HepG2 (cell line): ENCODE measurements at regions not wholly inside any gene's neighbourhood (a gene's known extent, or its start where the extent isn't known, plus 50 kb on each side); places are given as distances from the start of the nearest gene placed in this dataset.

Experiments
- EP300 ChIP-seq, 3 experiments: sonication (generic) in 1 of 3; formaldehyde crosslinking in 1 of 3; IDR thresholded peaks; 2 replicates each; pipeline versions ENCODE4 v1.5.1 to v1.6.1; 2011 to 2020; ENCODE audit warnings: low read depth in 2 of 3, low read length in 2 of 3, borderline replicate concordance in 1 of 3, improper control_type of control experiment in 1 of 3, mild to moderate bottlenecking in 1 of 3, missing genetic modification reagents in 1 of 3, moderate library complexity in 1 of 3
- ETV6 ChIP-seq: sonication (generic); formaldehyde crosslinking; conservative IDR thresholded peaks from 2 replicates; pipeline ENCODE4 v1.4.0; 2020; ENCODE audit warnings: missing genetic modification reagents
- HNF4A ChIP-seq: sonication (generic); formaldehyde crosslinking; IDR thresholded peaks from 2 replicates; pipeline ENCODE4 v1.4.0; 2020; ENCODE audit warnings: missing genetic modification reagents
- JUND ChIP-seq: sonication (generic); formaldehyde crosslinking; IDR thresholded peaks from 2 replicates; pipeline ENCODE4 v1.8.0; 2022; ENCODE audit warnings: mild to moderate bottlenecking, missing genetic modification reagents
- NFYB ChIP-seq: sonication (generic); formaldehyde crosslinking; IDR thresholded peaks from 2 replicates; pipeline ENCODE4 v1.4.0; 2020; ENCODE audit warnings: missing genetic modification reagents
- POLR2AphosphoS5 ChIP-seq: IDR thresholded peaks from 2 replicates; pipeline ENCODE4 v1.6.1; 2012; ENCODE audit warnings: low read depth, low read length
- RFX5 ChIP-seq: IDR thresholded peaks from 2 replicates; pipeline ENCODE4 v1.6.1; 2011; ENCODE audit warnings: low read depth, low read length, improper control_type of control experiment
- SMAD3 ChIP-seq: sonication (generic); formaldehyde crosslinking; IDR thresholded peaks from 2 replicates; pipeline ENCODE4 v1.4.0; 2020; ENCODE audit warnings: missing genetic modification reagents
- TCF7L2 ChIP-seq: IDR thresholded peaks from 2 replicates; pipeline ENCODE4 v1.6.1; 2011; ENCODE audit warnings: mild to moderate bottlenecking, low read depth, low read length, moderate library complexity
- ZNF224 ChIP-seq: sonication (generic); formaldehyde crosslinking; IDR thresholded peaks from 2 replicates; pipeline ENCODE4 v1.5.0; 2020; ENCODE audit warnings: mild to moderate bottlenecking, missing genetic modification reagents
- ZNF768 ChIP-seq: sonication (generic); formaldehyde crosslinking; IDR thresholded peaks from 2 replicates; pipeline ENCODE4 v1.4.0; 2020; ENCODE audit warnings: missing genetic modification reagents
- TF ChIP-seq, protein P1 (sequence below): sonication (generic); formaldehyde crosslinking; IDR thresholded peaks from 2 replicates; pipeline ENCODE4 v1.5.0; 2020; ENCODE audit warnings: mild to moderate bottlenecking, missing genetic modification reagents, moderate library complexity
- TF ChIP-seq, protein P2 (sequence below): sonication (generic); formaldehyde crosslinking; IDR thresholded peaks from 2 replicates; pipeline ENCODE4 v1.4.0; 2020; ENCODE audit warnings: mild to moderate bottlenecking, missing genetic modification reagents

DNA sequence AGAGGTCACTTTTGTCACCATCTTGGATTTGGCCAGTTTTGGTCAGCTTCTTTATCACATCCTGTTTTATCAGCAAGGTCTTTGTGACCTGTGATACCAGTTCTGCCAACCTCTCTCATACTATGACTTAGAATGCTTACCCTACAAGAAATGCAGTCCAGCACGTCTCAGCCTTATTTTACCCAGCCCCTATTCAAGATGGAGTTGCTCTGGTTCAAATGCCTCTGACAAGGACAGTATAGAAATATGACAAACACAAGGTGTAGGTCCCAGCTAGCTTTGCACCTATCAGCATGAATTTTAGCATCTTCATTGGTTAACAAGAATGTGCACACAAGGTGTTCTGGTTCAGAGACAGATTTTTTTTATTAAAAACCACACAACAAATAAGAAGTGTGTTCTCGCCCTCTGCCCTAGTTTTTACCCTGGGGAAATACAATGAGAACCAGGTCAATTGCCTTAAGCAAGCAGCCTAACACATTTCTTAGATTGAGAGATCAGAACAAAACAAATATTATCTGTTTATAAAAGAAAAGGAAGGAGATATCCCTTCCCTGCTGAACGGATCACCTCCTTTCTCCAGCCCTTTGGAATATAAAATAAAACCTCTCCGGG, 962.3 kb upstream of the PRKX start:
- TF ChIP-seq SMAD3 (CRISPR knock-in tag) (no peak), NFYB (CRISPR knock-in tag) (no peak), TCF7L2 (no peak), ZNF224 (CRISPR knock-in tag) (no peak), ZNF768 (CRISPR knock-in tag) (no peak), ETV6 (CRISPR knock-in tag) (no peak), HNF4A (CRISPR knock-in tag) (no peak), POLR2AphosphoS5 (no peak), EP300 (IDR thresholded peaks at IDR 0.05; ENCODE audit: low read depth in 2 of 2, low read length in 2 of 2) (no peak), EP300 (CRISPR knock-in tag; IDR thresholded peaks at IDR 0.05; ENCODE audit: borderline replicate concordance) (no peak), JUND (CRISPR knock-in tag) (no peak), RFX5 (no peak)
- TF ChIP-seq, protein P1, sequence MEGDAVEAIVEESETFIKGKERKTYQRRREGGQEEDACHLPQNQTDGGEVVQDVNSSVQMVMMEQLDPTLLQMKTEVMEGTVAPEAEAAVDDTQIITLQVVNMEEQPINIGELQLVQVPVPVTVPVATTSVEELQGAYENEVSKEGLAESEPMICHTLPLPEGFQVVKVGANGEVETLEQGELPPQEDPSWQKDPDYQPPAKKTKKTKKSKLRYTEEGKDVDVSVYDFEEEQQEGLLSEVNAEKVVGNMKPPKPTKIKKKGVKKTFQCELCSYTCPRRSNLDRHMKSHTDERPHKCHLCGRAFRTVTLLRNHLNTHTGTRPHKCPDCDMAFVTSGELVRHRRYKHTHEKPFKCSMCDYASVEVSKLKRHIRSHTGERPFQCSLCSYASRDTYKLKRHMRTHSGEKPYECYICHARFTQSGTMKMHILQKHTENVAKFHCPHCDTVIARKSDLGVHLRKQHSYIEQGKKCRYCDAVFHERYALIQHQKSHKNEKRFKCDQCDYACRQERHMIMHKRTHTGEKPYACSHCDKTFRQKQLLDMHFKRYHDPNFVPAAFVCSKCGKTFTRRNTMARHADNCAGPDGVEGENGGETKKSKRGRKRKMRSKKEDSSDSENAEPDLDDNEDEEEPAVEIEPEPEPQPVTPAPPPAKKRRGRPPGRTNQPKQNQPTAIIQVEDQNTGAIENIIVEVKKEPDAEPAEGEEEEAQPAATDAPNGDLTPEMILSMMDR = no peak
- TF ChIP-seq, protein P2, sequence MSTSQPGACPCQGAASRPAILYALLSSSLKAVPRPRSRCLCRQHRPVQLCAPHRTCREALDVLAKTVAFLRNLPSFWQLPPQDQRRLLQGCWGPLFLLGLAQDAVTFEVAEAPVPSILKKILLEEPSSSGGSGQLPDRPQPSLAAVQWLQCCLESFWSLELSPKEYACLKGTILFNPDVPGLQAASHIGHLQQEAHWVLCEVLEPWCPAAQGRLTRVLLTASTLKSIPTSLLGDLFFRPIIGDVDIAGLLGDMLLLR (CRISPR knock-in tag) = no peak
